ENCODE measurements at regions not wholly inside any gene's neighbourhood (a gene's known extent, or its start where the extent isn't known, plus 50 kb on each side); places are given as distances from the start of the nearest gene placed in this dataset.

- TF ChIP-seq ZNF274 (IDR thresholded peaks at IDR 0.05; ENCODE audit: low read depth, low read length), result no peak
- no peak for TF ChIP-seq SUZ12 (IDR thresholded peaks at IDR 0.05; ENCODE audit: extremely low read depth, insufficient read depth, insufficient read length)
- no peak for TF ChIP-seq YY1 (IDR thresholded peaks at IDR 0.05; ENCODE audit: insufficient read depth, insufficient read length)
Observed at GRCh38 chr3:87614998-87615397, 338.6 kb upstream of the POU1F1 start.

All from NT2/D1 (cell line).